ENCODE measurements at regions not wholly inside any gene's neighbourhood (a gene's known extent, or its start where the extent isn't known, plus 50 kb on each side); places are given as distances from the start of the nearest gene placed in this dataset.
A peak's percentile ranks its signal among the peaks of the same experiment; 100 is the strongest.

- no peak for DNase-seq (ENCODE audit: low spot score)
These were observed 50.4 kb upstream of the CIBAR2 start for GRCh38 chr16:85162478-85163277.

- no peak for DNase-seq (ENCODE audit: low spot score)
These were observed 51.2 kb upstream of the CIBAR2 start for GRCh38 chr16:85163278-85164112.

- DNase-seq (ENCODE audit: low spot score) = no peak
These were observed 52.2 kb upstream of the CIBAR2 start for GRCh38 chr16:85164431-85164830.

- DNase-seq (ENCODE audit: low spot score) = no peak
These were observed 52.7 kb upstream of the CIBAR2 start for GRCh38 chr16:85164838-85165516.

GRCh38 chr16:85165781-85166180 is 53.5 kb upstream of the CIBAR2 start:
- DNase-seq (ENCODE audit: low spot score) = no peak

GRCh38 chr16:85166281-85166680 is 54.0 kb upstream of the CIBAR2 start:
- DNase-seq (ENCODE audit: low spot score) = no peak

GRCh38 chr16:85166699-85167588 is 54.7 kb upstream of the CIBAR2 start:
- DNase-seq (ENCODE audit: low spot score) = peak; percentile 88

GRCh38 chr16:85167589-85168537 is 55.6 kb upstream of the CIBAR2 start:
- peak; percentile 88 for DNase-seq (ENCODE audit: low spot score)

- DNase-seq (ENCODE audit: low spot score) = peak; percentile 92
These were observed 56.5 kb upstream of the CIBAR2 start for GRCh38 chr16:85168732-85169256.

- peak; percentile 66 for DNase-seq (ENCODE audit: low spot score)
These were observed 57.2 kb upstream of the CIBAR2 start for GRCh38 chr16:85169333-85170065.

- DNase-seq (ENCODE audit: low spot score) = no peak
These were observed 57.8 kb upstream of the CIBAR2 start for GRCh38 chr16:85170066-85170491.

- peak; percentile 65 for DNase-seq (ENCODE audit: low spot score)
These were observed 58.3 kb upstream of the CIBAR2 start for GRCh38 chr16:85170590-85171003.

GRCh38 chr16:85171004-85171758 is 58.9 kb upstream of the CIBAR2 start:
- no peak for DNase-seq (ENCODE audit: low spot score)

- DNase-seq (ENCODE audit: low spot score) = no peak
These were observed 59.6 kb upstream of the CIBAR2 start for GRCh38 chr16:85171759-85172454.

- peak; percentile 85 for DNase-seq (ENCODE audit: low spot score)
These were observed 60.3 kb upstream of the CIBAR2 start for GRCh38 chr16:85172455-85173145.

- DNase-seq (ENCODE audit: low spot score) = no peak
These were observed 61.1 kb upstream of the CIBAR2 start for GRCh38 chr16:85173146-85173980.

All from HuH-7.5 (cell line).